ENCODE measurements at regions not wholly inside any gene's neighbourhood (a gene's known extent, or its start where the extent isn't known, plus 50 kb on each side); places are given as distances from the start of the nearest gene placed in this dataset.
A peak's percentile ranks its signal among the peaks of the same experiment; 100 is the strongest.

GRCh38 chr14:38412654-38413053 lies 156.8 kb upstream of the CLEC14A start:
- no peak overlapping the region for H3K4me3 ChIP-seq
- 88 to 94% methylated on average over 8 of the region's 8 CpGs for WGBS, 2 donors
- H3K27me3 ChIP-seq = no peaks in the 10 kb centered on the region
- ATAC-seq = peak in 7 of 8 donors; percentile 18 to 67 (median 52)
- peak; percentile 9 to 20 for DNase-seq
- H3K27ac ChIP-seq = no peak overlapping the region
- no peaks in the 10 kb centered on the region for H3K36me3 ChIP-seq
- no peak for TF ChIP-seq CTCF (IDR thresholded peaks at IDR 0.05)
- peaks cover 0 to 9% (median 0%) of the 10 kb centered on the region in 11 donors for H3K9me3 ChIP-seq
- H3K4me1 ChIP-seq = peaks cover 0 to 8% (median 0%) of the 10 kb centered on the region in 9 donors
- intact Hi-C loops (cut with DNase I) = no loop called here

GRCh38 chr14:38410442-38410841 lies 154.5 kb upstream of the CLEC14A start:
- Histone ChIP-seq H3K4me3 (no peak overlapping the region), H3K27ac (no peak overlapping the region), H3K36me3 (no peaks in the 10 kb centered on the region), H3K9me3 (no peaks in the 10 kb centered on the region), H3K27me3 (no peaks in the 10 kb centered on the region), H3K4me1 (peaks cover 0 to 8% (median 0%) of the 10 kb centered on the region in 9 donors)
- intact Hi-C loops (cut with DNase I) = no loop called here
- DNase-seq = no peak
- TF ChIP-seq CTCF (IDR thresholded peaks at IDR 0.05) = no peak
- 86 to 91% methylated on average over 1 of the region's 1 CpG for WGBS, 2 donors
- ATAC-seq = no peak

GRCh38 chr14:38409071-38409705 lies 153.3 kb upstream of the CLEC14A start:
- Histone ChIP-seq H3K27me3 (no peaks in the 10 kb centered on the region), H3K9me3 (no peaks in the 10 kb centered on the region), H3K4me1 (peaks cover 0 to 8% (median 0%) of the 10 kb centered on the region in 9 donors), H3K36me3 (no peaks in the 10 kb centered on the region), H3K4me3 (no peak overlapping the region), H3K27ac (no peak overlapping the region)
- DNase-seq = no peak
- WGBS, 2 donors = 69 to 81% methylated on average over 2 of the region's 2 CpGs
- intact Hi-C loops (cut with DNase I) = no loop called here
- ATAC-seq = no peak
- TF ChIP-seq CTCF (IDR thresholded peaks at IDR 0.05) = no peak

- Histone ChIP-seq H3K4me1 (peaks cover 0 to 5% (median 0%) of the 10 kb centered on the region in 9 donors), H3K4me3 (no peak overlapping the region), H3K27ac (peak overlapping the region in 1 of 10 donors; percentile 7), H3K27me3 (no peaks in the 10 kb centered on the region), H3K9me3 (no peaks in the 10 kb centered on the region), H3K36me3 (no peaks in the 10 kb centered on the region)
- DNase-seq (peak in 1 of 2 donors; percentile 8), ATAC-seq (peak in 4 of 8 donors; percentile 47 to 73 (median 68))
- intact Hi-C loops (cut with DNase I) = no loop called here
- TF ChIP-seq CTCF (IDR thresholded peaks at IDR 0.05) = no peak
- WGBS, 2 donors = 72 to 76% methylated on average over 3 of the region's 3 CpGs
Measured at GRCh38 chr14:38405851-38406635, 150.2 kb upstream of the CLEC14A start.

Data from heart right ventricle (tissue), 16 donors.